HG03159 (cell line): ENCODE measurements at regions not wholly inside any gene's neighbourhood (a gene's known extent, or its start where the extent isn't known, plus 50 kb on each side); places are given as distances from the start of the nearest gene placed in this dataset.

Source experiments
- ATAC-seq: cut with Tn5 transposase; IDR thresholded peaks from one replicate; pipeline ENCODE4 v1.9.1; 2021; ENCODE audit warnings: mild to moderate bottlenecking, moderate library complexity; ENCODE audit not compliant: unreplicated experiment

- ATAC-seq: no peak
Measured at GRCh38 chr3:72254483-72254882, 469.5 kb upstream of the PROK2 start.

GRCh38 chr3:72250725-72251124, 465.8 kb upstream of the PROK2 start:
- no peak for ATAC-seq

- ATAC-seq: no peak
Measured at GRCh38 chr3:72248869-72249268, 463.9 kb upstream of the PROK2 start.

- no peak for ATAC-seq
Measured at GRCh38 chr3:72248389-72248761, 463.4 kb upstream of the PROK2 start.

- ATAC-seq: no peak
Measured at GRCh38 chr3:72247645-72248388, 462.9 kb upstream of the PROK2 start.

GRCh38 chr3:72247126-72247525, 462.2 kb upstream of the PROK2 start:
- no peak for ATAC-seq

GRCh38 chr3:72246685-72247084, 461.7 kb upstream of the PROK2 start:
- ATAC-seq: no peak

- ATAC-seq: no peak
Measured at GRCh38 chr3:72245183-72245811, 460.3 kb upstream of the PROK2 start.

- no peak for ATAC-seq
Measured at GRCh38 chr3:72244396-72244795, 459.4 kb upstream of the PROK2 start.

GRCh38 chr3:72242326-72242725, 457.4 kb upstream of the PROK2 start:
- no peak for ATAC-seq

- ATAC-seq: no peak
Measured at GRCh38 chr3:72241525-72241924, 456.6 kb upstream of the PROK2 start.

- ATAC-seq: no peak
Measured at GRCh38 chr3:72240531-72240930, 455.6 kb upstream of the PROK2 start.

- no peak for ATAC-seq
Measured at GRCh38 chr3:72238801-72239200, 453.9 kb upstream of the PROK2 start.

- ATAC-seq: no peak
Measured at GRCh38 chr3:72238010-72238691, 453.2 kb upstream of the PROK2 start.

- ATAC-seq: no peak
Measured at GRCh38 chr3:72237679-72238009, 452.7 kb upstream of the PROK2 start.

- no peak for ATAC-seq
Measured at GRCh38 chr3:72234391-72234790, 449.4 kb upstream of the PROK2 start.

- no peak for ATAC-seq
Measured at GRCh38 chr3:72233571-72233970, 448.6 kb upstream of the PROK2 start.

- ATAC-seq: no peak
Measured at GRCh38 chr3:72232777-72233176, 447.8 kb upstream of the PROK2 start.

- ATAC-seq: no peak
Measured at GRCh38 chr3:72232331-72232730, 447.4 kb upstream of the PROK2 start.

- ATAC-seq: no peak
Measured at GRCh38 chr3:72231439-72232196, 446.7 kb upstream of the PROK2 start.

GRCh38 chr3:72230774-72231379, 445.9 kb upstream of the PROK2 start:
- ATAC-seq: no peak
